ENCODE measurements at regions not wholly inside any gene's neighbourhood (a gene's known extent, or its start where the extent isn't known, plus 50 kb on each side); places are given as distances from the start of the nearest gene placed in this dataset.

GRCh38 chr13:30047154-30047874 lies 196.9 kb upstream of the UBL3 start:
- peaks cover 0 to 3% (median 0%) of the 10 kb centered on the region in 4 experiments for H3K27me3 ChIP-seq (replicated peaks in 1 of 4; ENCODE audit: control extremely low read depth in 1 of 4, control insufficient read depth in 3 of 4, insufficient read depth in 4 of 4, low read length in 3 of 4)
- ATAC-seq (ENCODE audit: low read depth) = no peak
- H3K4me1 ChIP-seq (ENCODE audit: control insufficient read depth in 2 of 2, insufficient read depth in 2 of 2, low read length in 2 of 2) = no peaks in the 10 kb centered on the region
- no peak overlapping the region for H2AFZ ChIP-seq (ENCODE audit: insufficient read depth, low read depth, low read length, poor library complexity, severe bottlenecking)
- POLR2A ChIA-PET = no interaction called here
- H3K4me2 ChIP-seq (replicated peaks; ENCODE audit: low read depth, low read length, poor library complexity, severe bottlenecking) = no peak overlapping the region
- WGBS (ENCODE audit: insufficient coverage) = 0% methylated on average over 1 of the region's 3 CpGs
- no peaks in the 10 kb centered on the region for H3K79me2 ChIP-seq (ENCODE audit: control insufficient read depth, insufficient read depth, low read length)
- DNase-seq = no peak
- CTCF ChIA-PET = interaction anchor here (1.0 kb wide), 1 partner anchor 123 kb away, joined by 4 read pairs; no protein-coding TSS in a partner anchor
- H3K9me3 ChIP-seq (ENCODE audit: control extremely low read depth in 1 of 3, control insufficient read depth in 2 of 3, insufficient read depth in 1 of 3, low read length in 2 of 3) = no peaks in the 10 kb centered on the region
- Mint-ChIP-seq H3K27me3 (peaks cover 10% of the 10 kb centered on the region), H3K4me3 (no peak overlapping the region), H3K4me1 (peaks cover 6% of the 10 kb centered on the region), H3K27ac (no peak overlapping the region), H3K9me3 (ENCODE audit: insufficient read depth) (no peaks in the 10 kb centered on the region)
- intact Hi-C loops (cut with micrococcal nuclease) = no loop called here
- TF ChIP-seq, protein P1, sequence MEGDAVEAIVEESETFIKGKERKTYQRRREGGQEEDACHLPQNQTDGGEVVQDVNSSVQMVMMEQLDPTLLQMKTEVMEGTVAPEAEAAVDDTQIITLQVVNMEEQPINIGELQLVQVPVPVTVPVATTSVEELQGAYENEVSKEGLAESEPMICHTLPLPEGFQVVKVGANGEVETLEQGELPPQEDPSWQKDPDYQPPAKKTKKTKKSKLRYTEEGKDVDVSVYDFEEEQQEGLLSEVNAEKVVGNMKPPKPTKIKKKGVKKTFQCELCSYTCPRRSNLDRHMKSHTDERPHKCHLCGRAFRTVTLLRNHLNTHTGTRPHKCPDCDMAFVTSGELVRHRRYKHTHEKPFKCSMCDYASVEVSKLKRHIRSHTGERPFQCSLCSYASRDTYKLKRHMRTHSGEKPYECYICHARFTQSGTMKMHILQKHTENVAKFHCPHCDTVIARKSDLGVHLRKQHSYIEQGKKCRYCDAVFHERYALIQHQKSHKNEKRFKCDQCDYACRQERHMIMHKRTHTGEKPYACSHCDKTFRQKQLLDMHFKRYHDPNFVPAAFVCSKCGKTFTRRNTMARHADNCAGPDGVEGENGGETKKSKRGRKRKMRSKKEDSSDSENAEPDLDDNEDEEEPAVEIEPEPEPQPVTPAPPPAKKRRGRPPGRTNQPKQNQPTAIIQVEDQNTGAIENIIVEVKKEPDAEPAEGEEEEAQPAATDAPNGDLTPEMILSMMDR (IDR thresholded peaks at IDR 0.05) = no peak
- TF ChIP-seq EZH2 (IDR thresholded peaks at IDR 0.05; ENCODE audit: borderline replicate concordance, insufficient read depth, low read depth, low read length, poor library complexity, severe bottlenecking) = no peak
- H4K20me1 ChIP-seq (ENCODE audit: control insufficient read depth, insufficient read depth, low read length, poor library complexity, severe bottlenecking) = no peaks in the 10 kb centered on the region
- H3K36me3 ChIP-seq (replicated peaks in 1 of 2; ENCODE audit: control extremely low read depth in 1 of 2, control insufficient read depth in 1 of 2, extremely low read depth in 1 of 2, insufficient read depth in 2 of 2, low read length in 1 of 2) = no peaks in the 10 kb centered on the region
- H3K4me3 ChIP-seq (ENCODE audit: control extremely low read depth in 1 of 5, extremely low read depth in 1 of 5, insufficient read depth in 1 of 5, low read depth in 2 of 5, low read length in 4 of 5) = no peak overlapping the region
- H3K9ac ChIP-seq (ENCODE audit: low read length) = no peak overlapping the region
- no peak overlapping the region for H3K27ac ChIP-seq (ENCODE audit: low read length in 2 of 2)

GRCh38 chr13:30045916-30046704 lies 195.7 kb upstream of the UBL3 start:
- no peaks in the 10 kb centered on the region for H3K79me2 ChIP-seq (ENCODE audit: control insufficient read depth, insufficient read depth, low read length)
- ChIA-PET CTCF (no interaction called here), POLR2A (no interaction called here)
- no peaks in the 10 kb centered on the region for H3K27me3 ChIP-seq (replicated peaks in 1 of 4; ENCODE audit: control extremely low read depth in 1 of 4, control insufficient read depth in 3 of 4, insufficient read depth in 4 of 4, low read length in 3 of 4)
- TF ChIP-seq EZH2 (IDR thresholded peaks at IDR 0.05; ENCODE audit: borderline replicate concordance, insufficient read depth, low read depth, low read length, poor library complexity, severe bottlenecking) = no peak
- TF ChIP-seq, protein P1 (IDR thresholded peaks at IDR 0.05) = no peak
- H3K4me1 Mint-ChIP-seq = peaks cover 2% of the 10 kb centered on the region
- intact Hi-C loops (cut with micrococcal nuclease) = no loop called here
- H3K36me3 ChIP-seq (replicated peaks in 1 of 2; ENCODE audit: control extremely low read depth in 1 of 2, control insufficient read depth in 1 of 2, extremely low read depth in 1 of 2, insufficient read depth in 2 of 2, low read length in 1 of 2) = no peaks in the 10 kb centered on the region
- DNase-seq = no peak
- H3K4me1 ChIP-seq (ENCODE audit: control insufficient read depth in 2 of 2, insufficient read depth in 2 of 2, low read length in 2 of 2) = no peaks in the 10 kb centered on the region
- H3K27me3 Mint-ChIP-seq = peaks cover 3% of the 10 kb centered on the region
- H3K4me2 ChIP-seq (replicated peaks; ENCODE audit: low read depth, low read length, poor library complexity, severe bottlenecking) = no peak overlapping the region
- no peaks in the 10 kb centered on the region for H3K9me3 ChIP-seq (ENCODE audit: control extremely low read depth in 1 of 3, control insufficient read depth in 2 of 3, insufficient read depth in 1 of 3, low read length in 2 of 3)
- ATAC-seq (ENCODE audit: low read depth) = no peak
- H3K27ac ChIP-seq (ENCODE audit: low read length in 2 of 2) = no peak overlapping the region
- H2AFZ ChIP-seq (ENCODE audit: insufficient read depth, low read depth, low read length, poor library complexity, severe bottlenecking) = no peak overlapping the region
- H3K9ac ChIP-seq (ENCODE audit: low read length) = no peak overlapping the region
- no peak overlapping the region for H3K27ac Mint-ChIP-seq
- H3K4me3 Mint-ChIP-seq = no peak overlapping the region
- 100% methylated on average over 2 of the region's 7 CpGs for WGBS (ENCODE audit: insufficient coverage)
- H4K20me1 ChIP-seq (ENCODE audit: control insufficient read depth, insufficient read depth, low read length, poor library complexity, severe bottlenecking) = no peaks in the 10 kb centered on the region
- H3K4me3 ChIP-seq (ENCODE audit: control extremely low read depth in 1 of 5, extremely low read depth in 1 of 5, insufficient read depth in 1 of 5, low read depth in 2 of 5, low read length in 4 of 5) = no peak overlapping the region
- no peaks in the 10 kb centered on the region for H3K9me3 Mint-ChIP-seq (ENCODE audit: insufficient read depth)

Measured in B cell (primary cell).